ENCODE measurements at regions not wholly inside any gene's neighbourhood (a gene's known extent, or its start where the extent isn't known, plus 50 kb on each side); places are given as distances from the start of the nearest gene placed in this dataset.

DNA sequence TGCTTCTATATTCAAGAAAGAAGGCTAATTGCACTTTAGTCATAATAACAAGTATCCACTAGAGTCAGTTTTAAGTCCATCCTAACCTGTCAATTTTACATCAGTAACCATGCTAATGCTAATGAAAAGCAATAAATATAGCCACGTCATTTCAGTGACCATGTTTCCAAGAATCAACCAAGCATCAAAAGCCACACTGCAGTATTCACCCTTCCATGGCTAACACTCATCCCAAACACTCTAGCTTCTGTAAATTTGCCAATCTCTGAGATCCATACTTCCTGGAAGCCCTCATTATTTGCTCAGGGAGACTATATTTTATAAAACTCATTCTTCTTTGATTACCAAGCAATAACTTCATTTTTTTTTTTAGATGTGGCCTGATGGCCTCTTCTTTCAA is 712.0 kb downstream of the CETN3 start:
- TF ChIP-seq, protein P1, sequence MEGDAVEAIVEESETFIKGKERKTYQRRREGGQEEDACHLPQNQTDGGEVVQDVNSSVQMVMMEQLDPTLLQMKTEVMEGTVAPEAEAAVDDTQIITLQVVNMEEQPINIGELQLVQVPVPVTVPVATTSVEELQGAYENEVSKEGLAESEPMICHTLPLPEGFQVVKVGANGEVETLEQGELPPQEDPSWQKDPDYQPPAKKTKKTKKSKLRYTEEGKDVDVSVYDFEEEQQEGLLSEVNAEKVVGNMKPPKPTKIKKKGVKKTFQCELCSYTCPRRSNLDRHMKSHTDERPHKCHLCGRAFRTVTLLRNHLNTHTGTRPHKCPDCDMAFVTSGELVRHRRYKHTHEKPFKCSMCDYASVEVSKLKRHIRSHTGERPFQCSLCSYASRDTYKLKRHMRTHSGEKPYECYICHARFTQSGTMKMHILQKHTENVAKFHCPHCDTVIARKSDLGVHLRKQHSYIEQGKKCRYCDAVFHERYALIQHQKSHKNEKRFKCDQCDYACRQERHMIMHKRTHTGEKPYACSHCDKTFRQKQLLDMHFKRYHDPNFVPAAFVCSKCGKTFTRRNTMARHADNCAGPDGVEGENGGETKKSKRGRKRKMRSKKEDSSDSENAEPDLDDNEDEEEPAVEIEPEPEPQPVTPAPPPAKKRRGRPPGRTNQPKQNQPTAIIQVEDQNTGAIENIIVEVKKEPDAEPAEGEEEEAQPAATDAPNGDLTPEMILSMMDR (IDR thresholded peaks at IDR 0.05; ENCODE audit: control extremely low read depth, extremely low read depth) = no peak
- no peak for ATAC-seq (ENCODE audit: insufficient read depth, low FRiP score)
- Histone ChIP-seq H3K4me1 (ENCODE audit: control insufficient read depth in 5 of 5, insufficient read depth in 5 of 5, low read length in 5 of 5) (no peaks in the 10 kb centered on the region), H3K27me3 (ENCODE audit: control insufficient read depth in 3 of 3, insufficient read depth in 3 of 3, low read length in 2 of 3) (no peaks in the 10 kb centered on the region), H3K27ac (ENCODE audit: low read depth in 1 of 2, low read length in 1 of 2) (no peak overlapping the region), H3K9ac (ENCODE audit: insufficient read depth in 1 of 2, low read length in 2 of 2) (no peak overlapping the region), H3K4me3 (no peak overlapping the region), H3K9me3 (ENCODE audit: control insufficient read depth in 4 of 4, insufficient read depth in 3 of 4, low read length in 3 of 4) (no peaks in the 10 kb centered on the region), H3K36me3 (ENCODE audit: control insufficient read depth in 4 of 4, insufficient read depth in 4 of 4, low read length in 4 of 4) (no peaks in the 10 kb centered on the region)
- DNase-seq = no peak
- 52 to 74% methylated on average over 1 of the region's 1 CpG for WGBS, 2 donors

DNA sequence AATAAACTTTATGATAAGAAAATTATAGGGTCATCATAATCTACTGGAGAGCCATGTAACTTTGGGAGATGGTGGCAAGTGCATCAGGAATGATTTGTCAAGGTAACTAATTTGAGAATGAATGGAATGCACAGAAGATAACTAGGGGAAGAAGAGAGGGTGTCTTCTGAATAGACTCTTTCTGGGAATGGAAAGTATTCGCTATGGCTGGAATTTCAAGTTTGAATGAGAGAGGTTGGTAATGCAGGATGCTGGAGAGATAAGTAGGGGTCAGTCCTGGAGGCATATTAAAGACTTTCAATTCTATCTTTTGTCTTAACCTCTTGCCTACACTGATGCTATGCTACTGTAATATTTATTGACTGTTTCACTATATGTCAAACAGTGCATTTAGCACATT is 714.2 kb downstream of the CETN3 start:
- 91% methylated on average over 1 of the region's 1 CpG for WGBS, 2 donors
- H3K27ac ChIP-seq (ENCODE audit: low read depth in 1 of 2, low read length in 1 of 2) = no peak overlapping the region
- no peaks in the 10 kb centered on the region for H3K36me3 ChIP-seq (ENCODE audit: control insufficient read depth in 4 of 4, insufficient read depth in 4 of 4, low read length in 4 of 4)
- TF ChIP-seq, protein P1 (IDR thresholded peaks at IDR 0.05; ENCODE audit: control extremely low read depth, extremely low read depth) = no peak
- no peak for ATAC-seq (ENCODE audit: insufficient read depth, low FRiP score)
- no peaks in the 10 kb centered on the region for H3K27me3 ChIP-seq (ENCODE audit: control insufficient read depth in 3 of 3, insufficient read depth in 3 of 3, low read length in 2 of 3)
- no peaks in the 10 kb centered on the region for H3K9me3 ChIP-seq (ENCODE audit: control insufficient read depth in 4 of 4, insufficient read depth in 3 of 4, low read length in 3 of 4)
- H3K4me1 ChIP-seq (ENCODE audit: control insufficient read depth in 5 of 5, insufficient read depth in 5 of 5, low read length in 5 of 5) = no peaks in the 10 kb centered on the region
- no peak overlapping the region for H3K4me3 ChIP-seq
- DNase-seq = no peak
- H3K9ac ChIP-seq (ENCODE audit: insufficient read depth in 1 of 2, low read length in 2 of 2) = no peak overlapping the region

DNA sequence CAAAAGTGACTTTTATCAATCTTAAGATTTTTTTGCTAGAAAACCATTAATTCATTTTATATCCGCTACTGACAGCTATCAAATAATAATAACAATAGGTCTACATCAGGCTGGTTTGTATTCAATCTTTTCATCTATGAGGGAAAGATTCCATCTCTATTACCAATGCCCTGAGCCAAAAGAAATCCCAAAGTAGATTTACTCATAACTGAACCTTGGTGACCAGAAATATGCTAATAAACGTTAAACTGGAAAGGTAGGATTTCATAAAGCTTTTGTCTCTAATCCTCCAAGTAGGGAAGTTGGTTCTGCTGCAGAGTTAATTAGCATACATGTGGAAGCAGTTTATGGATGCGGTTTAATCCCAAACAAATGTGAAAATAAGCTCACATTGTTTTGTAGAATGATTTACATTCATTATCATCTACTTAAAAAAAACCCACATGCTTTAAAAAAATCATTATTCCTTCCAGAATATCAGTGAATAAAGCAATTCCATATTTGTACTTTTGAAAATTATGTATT is 715.5 kb downstream of the CETN3 start:
- Histone ChIP-seq H3K4me1 (ENCODE audit: control insufficient read depth in 5 of 5, insufficient read depth in 5 of 5, low read length in 5 of 5) (no peaks in the 10 kb centered on the region), H3K27ac (ENCODE audit: low read depth in 1 of 2, low read length in 1 of 2) (no peak overlapping the region), H3K9ac (ENCODE audit: insufficient read depth in 1 of 2, low read length in 2 of 2) (no peak overlapping the region), H3K9me3 (ENCODE audit: control insufficient read depth in 4 of 4, insufficient read depth in 3 of 4, low read length in 3 of 4) (no peaks in the 10 kb centered on the region), H3K4me3 (no peak overlapping the region), H3K36me3 (ENCODE audit: control insufficient read depth in 4 of 4, insufficient read depth in 4 of 4, low read length in 4 of 4) (no peaks in the 10 kb centered on the region), H3K27me3 (ENCODE audit: control insufficient read depth in 3 of 3, insufficient read depth in 3 of 3, low read length in 2 of 3) (no peaks in the 10 kb centered on the region)
- DNase-seq = no peak
- TF ChIP-seq, protein P1 (IDR thresholded peaks at IDR 0.05; ENCODE audit: control extremely low read depth, extremely low read depth) = no peak
- WGBS, 2 donors = 83 to 87% methylated on average over 3 of the region's 3 CpGs
- no peak for ATAC-seq (ENCODE audit: insufficient read depth, low FRiP score)

DNA sequence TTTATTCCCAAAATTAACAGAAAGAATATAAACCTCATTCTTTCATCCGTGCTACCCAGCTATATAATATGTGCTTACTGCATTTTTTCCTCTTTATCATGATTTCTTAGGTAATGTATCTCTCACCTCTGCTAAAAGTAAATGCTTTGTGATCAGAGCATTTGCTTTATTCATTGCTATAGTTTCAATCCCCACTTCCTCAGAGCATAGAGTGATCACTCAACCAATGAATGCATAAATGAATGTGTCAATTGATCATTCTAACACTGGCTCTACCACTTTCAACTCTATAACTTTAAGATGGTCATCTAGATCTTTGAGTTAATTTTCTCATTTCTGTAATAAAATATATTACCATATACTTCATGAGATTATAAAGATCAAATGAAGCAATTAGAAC is 719.2 kb downstream of the CETN3 start:
- DNase-seq = no peak
- WGBS, 2 donors = 92 to 95% methylated on average over 1 of the region's 1 CpG
- Histone ChIP-seq H3K9me3 (ENCODE audit: control insufficient read depth in 4 of 4, insufficient read depth in 3 of 4, low read length in 3 of 4) (no peaks in the 10 kb centered on the region), H3K27ac (ENCODE audit: low read depth in 1 of 2, low read length in 1 of 2) (no peak overlapping the region), H3K36me3 (ENCODE audit: control insufficient read depth in 4 of 4, insufficient read depth in 4 of 4, low read length in 4 of 4) (no peaks in the 10 kb centered on the region), H3K9ac (ENCODE audit: insufficient read depth in 1 of 2, low read length in 2 of 2) (no peak overlapping the region), H3K27me3 (ENCODE audit: control insufficient read depth in 3 of 3, insufficient read depth in 3 of 3, low read length in 2 of 3) (no peaks in the 10 kb centered on the region), H3K4me1 (ENCODE audit: control insufficient read depth in 5 of 5, insufficient read depth in 5 of 5, low read length in 5 of 5) (peaks cover 0 to 7% (median 0%) of the 10 kb centered on the region in 5 donors), H3K4me3 (no peak overlapping the region)
- TF ChIP-seq, protein P1 (IDR thresholded peaks at IDR 0.05; ENCODE audit: control extremely low read depth, extremely low read depth) = no peak
- ATAC-seq (ENCODE audit: insufficient read depth, low FRiP score) = no peak

Measured in lung (tissue), 11 donors.